HepG2 (cell line): ENCODE measurements at regions not wholly inside any gene's neighbourhood (a gene's known extent, or its start where the extent isn't known, plus 50 kb on each side); places are given as distances from the start of the nearest gene placed in this dataset.

Experiments
- ATAC-seq: fragments of 200-7000 bp; cut with Tn5 transposase; 3 replicates; pipeline ENCODE4 v1.9.1; 2020; ENCODE audit warnings: mild to moderate bottlenecking, moderate library complexity
- BruUV-seq: library from RNA; stranded (reverse); fragments of 400-500 nt; replicated peaks from 2 replicates; lab custom pipeline; 2021; lab: Mats Ljungman, UMichigan
- CTCF ChIA-PET: fragments of 300-600 bp; formaldehyde crosslinking; extraction: SDS; loops from one replicate; lab custom pipeline; 2021; ENCODE audit warnings: low total read pairs, inconsistent platforms, low intra/inter-chr PET ratio; lab: Yijun Ruan, JAX
- POLR2A ChIA-PET: fragments of 350-600 bp; sonication (Branson Sonifier 250); formaldehyde crosslinking; loops from one replicate; lab custom pipeline; 2020; ENCODE audit warnings: antibody characterized with exemption, inconsistent platforms; lab: Yijun Ruan, JAX
- DNase-seq: peaks from one replicate; pipeline ENCODE4 v3.0.0-alpha.2; 2015; ENCODE audit warnings: low spot score
- FAIRE-seq: peaks from 3 replicates; lab custom pipeline; 2011; peaks lifted over from hg19 to GRCh38; lab: Jason Lieb, UNC
- H2AFZ ChIP-seq: one replicate; pipeline ENCODE4 v1.6.1; 2011; ENCODE audit warnings: low read length, inconsistent platforms
- H3K27ac ChIP-seq: fragments of 300-600 bp; 3 replicates; pipeline ENCODE4 v1.8.0; 2011; ENCODE audit warnings: mixed run types, mild to moderate bottlenecking, mixed read lengths, low read length, inconsistent platforms; ENCODE audit not compliant: insufficient read depth; ENCODE audit errors: extremely low read length
- H3K27me3 ChIP-seq, 2 experiments: fragments of 200-600 bp in 1 of 2; 2 replicates in 1 of 2; 3 replicates in 1 of 2; pipeline versions ENCODE4 v1.6.0 to v1.8.0; 2011; ENCODE audit warnings: low read length in 2 of 2, mild to moderate bottlenecking in 2 of 2, moderate library complexity in 2 of 2, inconsistent platforms in 1 of 2; ENCODE audit not compliant: insufficient read depth in 2 of 2, control insufficient read depth in 1 of 2
- H3K36me3 ChIP-seq, 2 experiments: fragments of 200-600 bp in 1 of 2; replicated peaks in 1 of 2; 2 replicates in 1 of 2; 3 replicates in 1 of 2; pipeline versions ENCODE4 v1.5.1 to v1.8.0; 2011; ENCODE audit warnings: low read length in 2 of 2, inconsistent platforms in 1 of 2; ENCODE audit not compliant: insufficient read depth in 2 of 2, control insufficient read depth in 1 of 2
- H3K4me1 ChIP-seq: 2 replicates; pipeline ENCODE4 v1.5.1; 2012; ENCODE audit warnings: low read length, inconsistent platforms; ENCODE audit not compliant: insufficient read depth
- H3K4me2 ChIP-seq: 2 replicates; pipeline ENCODE4 v1.6.0; 2011; ENCODE audit warnings: low read depth, low read length, inconsistent platforms
- H3K4me3 ChIP-seq, 3 experiments: fragments of 200-600 bp in 1 of 3; sonication (generic), shearing (Covaris generic) in 1 of 3; replicated peaks in 1 of 3; 2 replicates each; pipeline ENCODE4 v1.5.1; 2011 to 2016; ENCODE audit warnings: low read length in 3 of 3, inconsistent platforms in 2 of 3, low read depth in 2 of 3, mild to moderate bottlenecking in 2 of 3, control low read depth in 1 of 3, mixed read lengths in 1 of 3; ENCODE audit not compliant: insufficient read depth in 1 of 3
- H3K79me2 ChIP-seq: one replicate; pipeline ENCODE4 v1.6.1; 2011; ENCODE audit warnings: low read length, inconsistent platforms; ENCODE audit not compliant: insufficient read depth
- H3K9ac ChIP-seq: 2 replicates; pipeline ENCODE4 v1.6.0; 2011; ENCODE audit warnings: mild to moderate bottlenecking, low read depth, low read length, inconsistent platforms; ENCODE audit not compliant: insufficient read depth
- H3K9me3 ChIP-seq: 2 replicates; pipeline ENCODE4 v1.5.1; 2012; ENCODE audit warnings: mild to moderate bottlenecking, low read length
- H4K20me1 ChIP-seq: 2 replicates; pipeline ENCODE4 v1.6.0; 2011; ENCODE audit warnings: inconsistent platforms, mild to moderate bottlenecking, low read length, moderate library complexity; ENCODE audit not compliant: insufficient read depth
- CBFB ChIP-seq: sonication (generic); formaldehyde crosslinking; IDR thresholded peaks from 2 replicates; pipeline ENCODE4 v1.4.0; 2020; ENCODE audit warnings: missing genetic modification reagents
- CEBPB ChIP-seq: IDR thresholded peaks from 2 replicates; pipeline ENCODE4 v1.6.1; 2011; ENCODE audit warnings: low read depth, low read length, improper control_type of control experiment, borderline replicate concordance
- CSRNP2 ChIP-seq: sonication (generic); formaldehyde crosslinking; conservative IDR thresholded peaks from 2 replicates; pipeline ENCODE4 v1.8.0; 2022; ENCODE audit warnings: low read depth, missing genetic modification reagents
- GLMP ChIP-seq: sonication (generic); formaldehyde crosslinking; IDR thresholded peaks from 2 replicates; pipeline ENCODE4 v1.9.0; 2021; ENCODE audit warnings: missing genetic modification reagents, mild to moderate bottlenecking, borderline replicate concordance
- JUNB ChIP-seq: sonication (generic); formaldehyde crosslinking; IDR thresholded peaks from 2 replicates; pipeline ENCODE4 v1.8.0; 2022; ENCODE audit warnings: missing genetic modification reagents, mild to moderate bottlenecking, borderline replicate concordance
- MZF1 ChIP-seq: sonication (generic); formaldehyde crosslinking; IDR thresholded peaks from 2 replicates; pipeline ENCODE4 v1.8.1; 2023; ENCODE audit warnings: mild to moderate bottlenecking, missing genetic modification reagents, borderline replicate concordance
- SOX13 ChIP-seq, 3 experiments: fragments of 450-650 bp in 1 of 3; sonication (generic) in 1 of 3; formaldehyde crosslinking in 1 of 3; IDR thresholded peaks in 2 of 3; conservative IDR thresholded peaks in 1 of 3; 2 replicates each; pipeline versions ENCODE4 v1.5.0 to v1.6.1; 2016 to 2020; ENCODE audit warnings: antibody characterized with exemption in 1 of 3, mild to moderate bottlenecking in 1 of 3, missing compliant biosample characterization in 1 of 3, missing genetic modification reagents in 1 of 3, moderate library complexity in 1 of 3
- TARDBP ChIP-seq: sonication (generic); formaldehyde crosslinking; IDR thresholded peaks from 2 replicates; pipeline ENCODE4 v1.8.0; 2022; ENCODE audit warnings: mild to moderate bottlenecking, missing genetic modification reagents
- ZFP36L1 ChIP-seq: sonication (generic); formaldehyde crosslinking; IDR thresholded peaks from 2 replicates; pipeline ENCODE4 v1.8.0; 2022; ENCODE audit warnings: mild to moderate bottlenecking, missing genetic modification reagents, moderate library complexity
- ZNF235 ChIP-seq: sonication (generic); formaldehyde crosslinking; IDR thresholded peaks from 2 replicates; pipeline ENCODE4 v1.8.1; 2023; ENCODE audit warnings: mild to moderate bottlenecking, missing genetic modification reagents, borderline replicate concordance
- ZNF782 ChIP-seq: sonication (generic); formaldehyde crosslinking; IDR thresholded peaks from 2 replicates; pipeline ENCODE4 v1.4.0; 2020; ENCODE audit warnings: missing genetic modification reagents, mild to moderate bottlenecking, borderline replicate concordance
- ZSCAN21 ChIP-seq: sonication (generic); formaldehyde crosslinking; IDR thresholded peaks from 2 replicates; pipeline ENCODE4 v1.8.0; 2022; ENCODE audit warnings: mild to moderate bottlenecking, missing genetic modification reagents, moderate library complexity, borderline replicate concordance
- ZSCAN29 ChIP-seq: sonication (generic); formaldehyde crosslinking; conservative IDR thresholded peaks from 2 replicates; pipeline ENCODE4 v1.4.0; 2020; ENCODE audit warnings: mild to moderate bottlenecking, missing genetic modification reagents
- whole genome bisulfite sequencing: methylation state at CpG from one replicate; pipeline ENCODE4 v1.1.6; 2017; ENCODE audit warnings: low lambda C conversion rate; 5-methylcytosine and 5-hydroxymethylcytosine counted together
- in situ Hi-C: cut with HindIII; loops from 2 replicates; pipeline ENCODE4 v1.10.0; 2017; ENCODE audit warnings: low pct_unique_long_range_greater_than_20kb; ENCODE audit not compliant: extremely low pct_ligation_motif_present
- intact Hi-C: fragments of 100-400 bp; cut with micrococcal nuclease; formaldehyde crosslinking; loops from one replicate; pipeline ENCODE4 v1.10.0; 2022; ENCODE audit not compliant: unreplicated experiment
- TF ChIP-seq, protein P1 (sequence below): sonication (generic); formaldehyde crosslinking; IDR thresholded peaks from one replicate; pipeline ENCODE4 v1.5.1; 2020; ENCODE audit warnings: mild to moderate bottlenecking, missing genetic modification reagents; ENCODE audit errors: not compliant biosample characterization

- in situ Hi-C loops (no loop called here), intact Hi-C loops (no loop called here)
- POLR2A ChIA-PET, result no interaction called here
- no peaks in the 10 kb centered on the region for H3K36me3 ChIP-seq
- no peaks in the 10 kb centered on the region for H3K27me3 ChIP-seq
- H3K4me1 ChIP-seq, result no peaks in the 10 kb centered on the region
- no peak overlapping the region for H3K4me2 ChIP-seq
- FAIRE-seq, result no peak
- no peaks in the 10 kb centered on the region for H3K79me2 ChIP-seq
- H3K9ac ChIP-seq, result no peak overlapping the region
- no peaks in the 10 kb centered on the region for H3K9me3 ChIP-seq
- BruUV-seq, result no TSS peak
- CTCF ChIA-PET, result no interaction called here
- no peak overlapping the region for H3K27ac ChIP-seq
- WGBS, result 45% methylated on average over 3 of the region's 3 CpGs
- no peak for DNase-seq
- ATAC-seq, result no peak
- H4K20me1 ChIP-seq, result no peaks in the 10 kb centered on the region
- TF ChIP-seq SOX13 (IDR thresholded peaks at IDR 0.05) (no peak), SOX13 (CRISPR knock-in tag; conservative IDR thresholded peaks at IDR 0.05 in 1 of 2, IDR thresholded peaks at IDR 0.05 in 1 of 2) (no peak), TARDBP (CRISPR knock-in tag) (no peak), ZNF235 (CRISPR knock-in tag) (no peak), CSRNP2 (CRISPR knock-in tag) (no peak), CBFB (CRISPR knock-in tag) (no peak), ZSCAN29 (CRISPR knock-in tag) (no peak), ZFP36L1 (CRISPR knock-in tag) (no peak), ZSCAN21 (CRISPR knock-in tag) (no peak), ZNF782 (CRISPR knock-in tag) (no peak), GLMP (CRISPR knock-in tag) (no peak), JUNB (CRISPR knock-in tag) (no peak), MZF1 (CRISPR knock-in tag) (no peak), CEBPB (no peak)
- TF ChIP-seq, protein P1, sequence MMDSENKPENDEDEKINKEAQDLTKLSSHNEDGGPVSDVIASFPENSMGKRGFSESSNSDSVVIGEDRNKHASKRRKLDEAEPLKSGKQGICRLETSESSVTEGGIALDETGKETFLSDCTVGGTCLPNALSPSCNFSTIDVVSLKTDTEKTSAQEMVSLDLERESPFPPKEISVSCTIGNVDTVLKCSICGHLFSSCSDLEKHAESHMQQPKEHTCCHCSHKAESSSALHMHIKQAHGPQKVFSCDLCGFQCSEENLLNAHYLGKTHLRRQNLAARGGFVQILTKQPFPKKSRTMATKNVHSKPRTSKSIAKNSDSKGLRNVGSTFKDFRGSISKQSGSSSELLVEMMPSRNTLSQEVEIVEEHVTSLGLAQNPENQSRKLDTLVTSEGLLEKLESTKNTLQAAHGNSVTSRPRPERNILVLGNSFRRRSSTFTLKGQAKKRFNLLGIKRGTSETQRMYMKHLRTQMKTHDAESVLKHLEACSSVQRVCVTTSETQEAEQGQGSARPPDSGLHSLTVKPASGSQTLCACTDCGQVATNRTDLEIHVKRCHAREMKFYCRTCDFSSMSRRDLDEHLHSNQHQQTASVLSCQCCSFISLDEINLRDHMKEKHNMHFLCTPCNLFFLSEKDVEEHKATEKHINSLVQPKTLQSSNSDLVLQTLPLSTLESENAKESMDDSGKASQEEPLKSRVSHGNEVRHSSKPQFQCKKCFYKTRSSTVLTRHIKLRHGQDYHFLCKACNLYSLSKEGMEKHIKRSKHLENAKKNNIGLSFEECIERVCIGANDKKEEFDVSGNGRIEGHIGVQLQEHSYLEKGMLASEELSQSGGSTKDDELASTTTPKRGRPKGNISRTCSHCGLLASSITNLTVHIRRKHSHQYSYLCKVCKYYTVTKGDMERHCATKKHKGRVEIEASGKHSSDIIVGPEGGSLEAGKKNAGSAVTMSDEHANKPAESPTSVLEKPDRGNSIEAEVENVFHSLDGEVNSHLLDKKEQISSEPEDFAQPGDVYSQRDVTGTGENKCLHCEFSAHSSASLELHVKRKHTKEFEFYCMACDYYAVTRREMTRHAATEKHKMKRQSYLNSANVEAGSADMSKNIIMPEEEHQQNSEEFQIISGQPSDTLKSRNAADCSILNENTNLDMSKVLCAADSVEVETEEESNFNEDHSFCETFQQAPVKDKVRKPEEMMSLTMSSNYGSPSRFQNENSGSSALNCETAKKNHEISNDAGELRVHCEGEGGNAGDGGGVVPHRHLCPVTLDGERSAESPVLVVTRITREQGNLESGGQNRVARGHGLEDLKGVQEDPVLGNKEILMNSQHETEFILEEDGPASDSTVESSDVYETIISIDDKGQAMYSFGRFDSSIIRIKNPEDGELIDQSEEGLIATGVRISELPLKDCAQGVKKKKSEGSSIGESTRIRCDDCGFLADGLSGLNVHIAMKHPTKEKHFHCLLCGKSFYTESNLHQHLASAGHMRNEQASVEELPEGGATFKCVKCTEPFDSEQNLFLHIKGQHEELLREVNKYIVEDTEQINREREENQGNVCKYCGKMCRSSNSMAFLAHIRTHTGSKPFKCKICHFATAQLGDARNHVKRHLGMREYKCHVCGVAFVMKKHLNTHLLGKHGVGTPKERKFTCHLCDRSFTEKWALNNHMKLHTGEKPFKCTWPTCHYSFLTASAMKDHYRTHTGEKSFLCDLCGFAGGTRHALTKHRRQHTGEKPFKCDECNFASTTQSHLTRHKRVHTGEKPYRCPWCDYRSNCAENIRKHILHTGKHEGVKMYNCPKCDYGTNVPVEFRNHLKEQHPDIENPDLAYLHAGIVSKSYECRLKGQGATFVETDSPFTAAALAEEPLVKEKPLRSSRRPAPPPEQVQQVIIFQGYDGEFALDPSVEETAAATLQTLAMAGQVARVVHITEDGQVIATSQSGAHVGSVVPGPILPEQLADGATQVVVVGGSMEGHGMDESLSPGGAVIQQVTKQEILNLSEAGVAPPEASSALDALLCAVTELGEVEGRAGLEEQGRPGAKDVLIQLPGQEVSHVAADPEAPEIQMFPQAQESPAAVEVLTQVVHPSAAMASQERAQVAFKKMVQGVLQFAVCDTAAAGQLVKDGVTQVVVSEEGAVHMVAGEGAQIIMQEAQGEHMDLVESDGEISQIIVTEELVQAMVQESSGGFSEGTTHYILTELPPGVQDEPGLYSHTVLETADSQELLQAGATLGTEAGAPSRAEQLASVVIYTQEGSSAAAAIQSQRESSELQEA (CRISPR knock-in tag), result no peak
- no peak overlapping the region for H3K4me3 ChIP-seq
- H2AFZ ChIP-seq, result no peak overlapping the region
These were observed 603.4 kb upstream of the CNTN5 start for GRCh38 chr11:98417256-98417755.
